Suprapubic skin (tissue), 3 donors: ENCODE measurements at regions not wholly inside any gene's neighbourhood (a gene's known extent, or its start where the extent isn't known, plus 50 kb on each side); places are given as distances from the start of the nearest gene placed in this dataset.

ENCODE experiments used
- CTCF ChIP-seq, 2 donors: fragments of 200-600 bp in 1 of 2; fragments of 450-650 bp in 1 of 2; sonication (generic) in 1 of 2; IDR thresholded peaks; one replicate each; pipeline ENCODE4 v1.5.1; 2016 to 2019; ENCODE audit warnings: antibody characterized with exemption in 2 of 2, mild to moderate bottlenecking in 1 of 2, moderate library complexity in 1 of 2
- EP300 ChIP-seq: sonication (generic); formaldehyde crosslinking; IDR thresholded peaks from one replicate; pipeline ENCODE4 v1.6.1; 2017; ENCODE audit warnings: antibody characterized with exemption
- POLR2A ChIP-seq, 2 donors: fragments of 450-650 bp; IDR thresholded peaks; one replicate each; pipeline ENCODE4 v1.6.1; 2017; ENCODE audit warnings: antibody characterized with exemption in 2 of 2, mild to moderate bottlenecking in 2 of 2, moderate library complexity in 2 of 2

GRCh38 chr2:5401115-5401657 lies 291.0 kb upstream of the SOX11 start:
- no peak for TF ChIP-seq CTCF (IDR thresholded peaks at IDR 0.05)
- TF ChIP-seq EP300 = no peak
- no peak for TF ChIP-seq POLR2A (IDR thresholded peaks at IDR 0.05)
